Panc1 (cell line): ENCODE measurements at regions not wholly inside any gene's neighbourhood (a gene's known extent, or its start where the extent isn't known, plus 50 kb on each side); places are given as distances from the start of the nearest gene placed in this dataset.
"Not testable (repeated sequence)": the region's sequence is repeated elsewhere in the genome, so short reads cannot be mapped to it uniquely, and the experiment has no call there.

Experiments used
- ATAC-seq: fragments of 200-7000 bp; cut with Tn5 transposase; 2 replicates; pipeline ENCODE4 v1.9.1; 2020; ENCODE audit warnings: mild to moderate bottlenecking, moderate library complexity
- BruUV-seq: library from RNA; stranded (reverse); fragments of 400-500 nt; replicated peaks from 2 replicates; lab custom pipeline; 2021; lab: Mats Ljungman, UMichigan
- CTCF ChIA-PET: fragments of 300-600 bp; sonication (Branson Sonifier 250); formaldehyde crosslinking; loops from one replicate; lab custom pipeline; 2022; ENCODE audit warnings: antibody characterized with exemption; lab: Charles Lee
- POLR2A ChIA-PET: fragments of 300-600 bp; sonication (Branson Sonifier 250); formaldehyde crosslinking; loops from one replicate; lab custom pipeline; 2022; ENCODE audit warnings: antibody characterized with exemption; lab: Charles Lee
- DNase-seq: peaks from one replicate; pipeline ENCODE4 v3.0.0-alpha.2; 2010; ENCODE audit warnings: low read depth, low spot score
- H3K27ac ChIP-seq: 2 replicates; pipeline ENCODE4 v1.5.1; 2011; ENCODE audit warnings: mild to moderate bottlenecking, low read length, inconsistent platforms
- H3K27me3 ChIP-seq: fragments of 200-500 bp; sonication (Bioruptor generic); 2 replicates; pipeline ENCODE4 v1.6.0; 2014; ENCODE audit warnings: low read length, inconsistent platforms; ENCODE audit not compliant: control insufficient read depth, insufficient read depth
- H3K36me3 ChIP-seq: fragments of 200-500 bp; sonication (Bioruptor generic); 2 replicates; pipeline ENCODE4 v1.5.1; 2014; ENCODE audit warnings: inconsistent platforms, mild to moderate bottlenecking, low read length, moderate library complexity; ENCODE audit not compliant: control insufficient read depth, insufficient read depth
- H3K4me1 ChIP-seq: 2 replicates; pipeline ENCODE4 v1.5.1; 2011; ENCODE audit warnings: inconsistent platforms, mild to moderate bottlenecking, low read length, moderate library complexity; ENCODE audit not compliant: control insufficient read depth, insufficient read depth
- H3K4me3 ChIP-seq, 2 experiments: 2 replicates each; pipeline ENCODE4 v1.5.1; 2011 to 2012; ENCODE audit warnings: low read depth in 2 of 2, low read length in 2 of 2, mild to moderate bottlenecking in 2 of 2, inconsistent platforms in 1 of 2, moderate library complexity in 1 of 2
- H3K9me3 ChIP-seq: fragments of 200-500 bp; sonication (Bioruptor generic); 2 replicates; pipeline ENCODE4 v1.5.1; 2014; ENCODE audit warnings: low read depth, mild to moderate bottlenecking, inconsistent platforms, low read length, moderate library complexity; ENCODE audit not compliant: control insufficient read depth, insufficient read depth
- POLR2AphosphoS5 ChIP-seq: IDR thresholded peaks from 2 replicates; pipeline ENCODE4 v1.6.1; 2012; ENCODE audit warnings: mild to moderate bottlenecking, low read depth, low read length, moderate library complexity
- SIN3A ChIP-seq: IDR thresholded peaks from 2 replicates; pipeline ENCODE4 v1.6.1; 2012; ENCODE audit warnings: low read depth, mild to moderate bottlenecking, low read length, moderate library complexity, borderline replicate concordance; ENCODE audit not compliant: insufficient read depth
- TCF7L2 ChIP-seq: IDR thresholded peaks from 2 replicates; pipeline ENCODE4 v1.6.1; 2011; ENCODE audit warnings: mild to moderate bottlenecking, low read depth, low read length, inconsistent platforms
- in situ Hi-C: cut with HindIII; loops from 2 replicates; pipeline ENCODE4 v1.10.0; 2016; ENCODE audit warnings: low sequenced_read_pairs, low pct_unique_long_range_greater_than_20kb
- intact Hi-C: fragments of 100-400 bp; cut with micrococcal nuclease; formaldehyde crosslinking; loops from one replicate; pipeline ENCODE4 v1.10.0; 2022; ENCODE audit not compliant: unreplicated experiment
- TF ChIP-seq, protein P1 (sequence below): fragments of 450-650 bp; IDR thresholded peaks from 2 replicates; pipeline ENCODE4 v1.5.1; 2017; ENCODE audit warnings: mild to moderate bottlenecking
- TF ChIP-seq, protein P2 (sequence below), 2 experiments: IDR thresholded peaks; 2 replicates each; pipeline ENCODE4 v1.6.1; 2011 to 2012; ENCODE audit warnings: low read depth in 2 of 2, control low read depth in 1 of 2, low read length in 1 of 2, mild to moderate bottlenecking in 1 of 2, moderate library complexity in 1 of 2; ENCODE audit not compliant: insufficient read depth in 1 of 2

DNA sequence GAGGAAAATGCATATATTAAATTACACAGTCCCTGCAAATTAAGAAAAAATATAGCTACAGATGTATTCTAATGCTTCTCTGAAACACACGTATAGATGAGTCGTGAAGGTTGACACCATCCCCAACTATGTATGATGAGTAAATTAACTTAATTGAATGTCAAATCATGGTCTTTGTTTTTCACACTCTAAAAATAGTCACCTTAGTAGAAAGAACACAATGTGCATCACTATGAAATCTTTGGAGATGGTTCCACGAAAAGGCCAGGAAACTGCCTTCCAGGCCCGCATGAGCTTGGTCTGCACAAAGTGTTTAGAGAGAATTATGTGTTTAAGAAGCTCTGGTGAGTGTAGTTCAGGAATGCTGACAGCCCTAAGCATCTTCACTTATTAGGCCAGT, 313.4 kb upstream of the IL12A start:
- ChIA-PET CTCF (no interaction called here), POLR2A (no interaction called here)
- no TSS peak for BruUV-seq
- intact Hi-C loops: no loop called here
- TF ChIP-seq TCF7L2 (no peak), SIN3A (no peak), POLR2AphosphoS5 (no peak)
- TF ChIP-seq, protein P1, sequence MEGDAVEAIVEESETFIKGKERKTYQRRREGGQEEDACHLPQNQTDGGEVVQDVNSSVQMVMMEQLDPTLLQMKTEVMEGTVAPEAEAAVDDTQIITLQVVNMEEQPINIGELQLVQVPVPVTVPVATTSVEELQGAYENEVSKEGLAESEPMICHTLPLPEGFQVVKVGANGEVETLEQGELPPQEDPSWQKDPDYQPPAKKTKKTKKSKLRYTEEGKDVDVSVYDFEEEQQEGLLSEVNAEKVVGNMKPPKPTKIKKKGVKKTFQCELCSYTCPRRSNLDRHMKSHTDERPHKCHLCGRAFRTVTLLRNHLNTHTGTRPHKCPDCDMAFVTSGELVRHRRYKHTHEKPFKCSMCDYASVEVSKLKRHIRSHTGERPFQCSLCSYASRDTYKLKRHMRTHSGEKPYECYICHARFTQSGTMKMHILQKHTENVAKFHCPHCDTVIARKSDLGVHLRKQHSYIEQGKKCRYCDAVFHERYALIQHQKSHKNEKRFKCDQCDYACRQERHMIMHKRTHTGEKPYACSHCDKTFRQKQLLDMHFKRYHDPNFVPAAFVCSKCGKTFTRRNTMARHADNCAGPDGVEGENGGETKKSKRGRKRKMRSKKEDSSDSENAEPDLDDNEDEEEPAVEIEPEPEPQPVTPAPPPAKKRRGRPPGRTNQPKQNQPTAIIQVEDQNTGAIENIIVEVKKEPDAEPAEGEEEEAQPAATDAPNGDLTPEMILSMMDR: no peak
- TF ChIP-seq, protein P2, sequence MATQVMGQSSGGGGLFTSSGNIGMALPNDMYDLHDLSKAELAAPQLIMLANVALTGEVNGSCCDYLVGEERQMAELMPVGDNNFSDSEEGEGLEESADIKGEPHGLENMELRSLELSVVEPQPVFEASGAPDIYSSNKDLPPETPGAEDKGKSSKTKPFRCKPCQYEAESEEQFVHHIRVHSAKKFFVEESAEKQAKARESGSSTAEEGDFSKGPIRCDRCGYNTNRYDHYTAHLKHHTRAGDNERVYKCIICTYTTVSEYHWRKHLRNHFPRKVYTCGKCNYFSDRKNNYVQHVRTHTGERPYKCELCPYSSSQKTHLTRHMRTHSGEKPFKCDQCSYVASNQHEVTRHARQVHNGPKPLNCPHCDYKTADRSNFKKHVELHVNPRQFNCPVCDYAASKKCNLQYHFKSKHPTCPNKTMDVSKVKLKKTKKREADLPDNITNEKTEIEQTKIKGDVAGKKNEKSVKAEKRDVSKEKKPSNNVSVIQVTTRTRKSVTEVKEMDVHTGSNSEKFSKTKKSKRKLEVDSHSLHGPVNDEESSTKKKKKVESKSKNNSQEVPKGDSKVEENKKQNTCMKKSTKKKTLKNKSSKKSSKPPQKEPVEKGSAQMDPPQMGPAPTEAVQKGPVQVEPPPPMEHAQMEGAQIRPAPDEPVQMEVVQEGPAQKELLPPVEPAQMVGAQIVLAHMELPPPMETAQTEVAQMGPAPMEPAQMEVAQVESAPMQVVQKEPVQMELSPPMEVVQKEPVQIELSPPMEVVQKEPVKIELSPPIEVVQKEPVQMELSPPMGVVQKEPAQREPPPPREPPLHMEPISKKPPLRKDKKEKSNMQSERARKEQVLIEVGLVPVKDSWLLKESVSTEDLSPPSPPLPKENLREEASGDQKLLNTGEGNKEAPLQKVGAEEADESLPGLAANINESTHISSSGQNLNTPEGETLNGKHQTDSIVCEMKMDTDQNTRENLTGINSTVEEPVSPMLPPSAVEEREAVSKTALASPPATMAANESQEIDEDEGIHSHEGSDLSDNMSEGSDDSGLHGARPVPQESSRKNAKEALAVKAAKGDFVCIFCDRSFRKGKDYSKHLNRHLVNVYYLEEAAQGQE (IDR thresholded peaks at IDR 0.05; ENCODE audit: insufficient read depth in 1 of 2, low read depth in 2 of 2, low read length in 1 of 2): no peak
- no peaks in the 10 kb centered on the region for H3K4me1 ChIP-seq
- no peaks in the 10 kb centered on the region for H3K27me3 ChIP-seq
- H3K9me3 ChIP-seq: no peaks in the 10 kb centered on the region
- DNase-seq: no peak
- ATAC-seq: no peak
- in situ Hi-C loops: no loop called here
- no peak overlapping the region for H3K4me3 ChIP-seq
- no peaks in the 10 kb centered on the region for H3K36me3 ChIP-seq
- no peak overlapping the region for H3K27ac ChIP-seq

DNA sequence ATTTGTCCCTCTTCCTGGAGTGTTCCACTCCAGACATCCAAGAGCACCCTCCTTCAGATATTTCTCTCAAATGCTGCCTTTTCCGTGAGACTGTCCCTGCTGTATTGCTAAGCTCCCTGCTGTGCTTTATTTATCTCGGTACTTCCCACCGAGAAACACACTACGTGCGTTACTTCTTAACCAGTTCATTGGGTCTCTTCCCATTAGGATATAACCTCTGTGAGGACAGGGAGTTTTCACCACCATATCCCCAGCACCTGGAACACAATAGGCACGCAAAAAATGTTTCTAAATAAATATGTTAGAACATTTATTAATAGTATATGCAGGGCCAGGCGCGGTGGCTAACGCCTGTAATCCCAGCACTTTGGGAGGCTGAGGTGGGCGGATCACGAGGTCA, 308.7 kb upstream of the IL12A start:
- DNase-seq (no peak), ATAC-seq (no peak)
- H3K27me3 ChIP-seq: no peaks in the 10 kb centered on the region
- TF ChIP-seq, protein P2 (IDR thresholded peaks at IDR 0.05; ENCODE audit: insufficient read depth in 1 of 2, low read depth in 2 of 2, low read length in 1 of 2): no peak
- TF ChIP-seq, protein P1: no peak
- TF ChIP-seq TCF7L2: no peak
- no peak for TF ChIP-seq POLR2AphosphoS5
- no peak for TF ChIP-seq SIN3A
- H3K27ac ChIP-seq: no peak overlapping the region
- ChIA-PET CTCF (no interaction called here), POLR2A (no interaction called here)
- no peaks in the 10 kb centered on the region for H3K9me3 ChIP-seq
- intact Hi-C loops (no loop called here), in situ Hi-C loops (no loop called here)
- no peaks in the 10 kb centered on the region for H3K4me1 ChIP-seq
- H3K36me3 ChIP-seq: no peaks in the 10 kb centered on the region
- no TSS peak for BruUV-seq
- H3K4me3 ChIP-seq: no peak overlapping the region

DNA sequence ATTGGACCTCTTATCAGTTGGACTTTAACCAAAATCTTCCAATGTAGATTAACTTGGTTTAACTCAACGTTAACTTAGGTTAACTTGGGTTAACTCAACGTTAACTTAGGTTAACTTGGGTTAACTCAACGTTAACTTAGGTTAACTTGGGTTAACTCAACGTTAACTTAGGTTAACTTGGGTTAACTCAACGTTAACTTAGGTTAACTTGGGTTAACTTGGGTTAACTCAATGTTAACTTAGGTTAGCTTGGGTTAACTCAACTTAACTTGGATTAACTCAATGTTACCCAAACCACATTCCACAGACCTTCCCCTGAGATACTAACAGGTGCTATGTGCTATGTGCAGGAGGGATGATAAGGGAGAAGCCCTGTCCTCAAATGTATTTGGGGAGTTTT, 306.9 kb upstream of the IL12A start:
- H3K27ac ChIP-seq, BruUV-seq, H3K4me1 ChIP-seq, in situ Hi-C loops, H3K27me3 ChIP-seq, H3K4me3 ChIP-seq, CTCF ChIA-PET, H3K36me3 ChIP-seq, H3K9me3 ChIP-seq, intact Hi-C loops, ATAC-seq, DNase-seq, POLR2A ChIA-PET: not testable (repeated sequence)
